HepG2 (cell line): ENCODE measurements at regions not wholly inside any gene's neighbourhood (a gene's known extent, or its start where the extent isn't known, plus 50 kb on each side); places are given as distances from the start of the nearest gene placed in this dataset.

ENCODE experiments used
- ATAC-seq: fragments of 200-7000 bp; cut with Tn5 transposase; 3 replicates; pipeline ENCODE4 v1.9.1; 2020; ENCODE audit warnings: mild to moderate bottlenecking, moderate library complexity
- BruUV-seq: library from RNA; stranded (reverse); fragments of 400-500 nt; replicated peaks from 2 replicates; lab custom pipeline; 2021; lab: Mats Ljungman, UMichigan
- CTCF ChIA-PET: fragments of 300-600 bp; formaldehyde crosslinking; extraction: SDS; loops from one replicate; lab custom pipeline; 2021; ENCODE audit warnings: low total read pairs, inconsistent platforms, low intra/inter-chr PET ratio; lab: Yijun Ruan, JAX
- POLR2A ChIA-PET: fragments of 350-600 bp; sonication (Branson Sonifier 250); formaldehyde crosslinking; loops from one replicate; lab custom pipeline; 2020; ENCODE audit warnings: antibody characterized with exemption, inconsistent platforms; lab: Yijun Ruan, JAX
- DNase-seq: peaks from one replicate; pipeline ENCODE4 v3.0.0-alpha.2; 2015; ENCODE audit warnings: low spot score
- FAIRE-seq: peaks from 3 replicates; lab custom pipeline; 2011; peaks lifted over from hg19 to GRCh38; lab: Jason Lieb, UNC
- H2AFZ ChIP-seq: one replicate; pipeline ENCODE4 v1.6.1; 2011; ENCODE audit warnings: low read length, inconsistent platforms
- H3K27ac ChIP-seq: fragments of 300-600 bp; 3 replicates; pipeline ENCODE4 v1.8.0; 2011; ENCODE audit warnings: mixed run types, mild to moderate bottlenecking, mixed read lengths, low read length, inconsistent platforms; ENCODE audit not compliant: insufficient read depth; ENCODE audit errors: extremely low read length
- H3K27me3 ChIP-seq, 2 experiments: fragments of 200-600 bp in 1 of 2; 2 replicates in 1 of 2; 3 replicates in 1 of 2; pipeline versions ENCODE4 v1.6.0 to v1.8.0; 2011; ENCODE audit warnings: low read length in 2 of 2, mild to moderate bottlenecking in 2 of 2, moderate library complexity in 2 of 2, inconsistent platforms in 1 of 2; ENCODE audit not compliant: insufficient read depth in 2 of 2, control insufficient read depth in 1 of 2
- H3K36me3 ChIP-seq, 2 experiments: fragments of 200-600 bp in 1 of 2; replicated peaks in 1 of 2; 2 replicates in 1 of 2; 3 replicates in 1 of 2; pipeline versions ENCODE4 v1.5.1 to v1.8.0; 2011; ENCODE audit warnings: low read length in 2 of 2, inconsistent platforms in 1 of 2; ENCODE audit not compliant: insufficient read depth in 2 of 2, control insufficient read depth in 1 of 2
- H3K4me1 ChIP-seq: 2 replicates; pipeline ENCODE4 v1.5.1; 2012; ENCODE audit warnings: low read length, inconsistent platforms; ENCODE audit not compliant: insufficient read depth
- H3K4me2 ChIP-seq: 2 replicates; pipeline ENCODE4 v1.6.0; 2011; ENCODE audit warnings: low read depth, low read length, inconsistent platforms
- H3K4me3 ChIP-seq, 3 experiments: fragments of 200-600 bp in 1 of 3; sonication (generic), shearing (Covaris generic) in 1 of 3; replicated peaks in 1 of 3; 2 replicates each; pipeline ENCODE4 v1.5.1; 2011 to 2016; ENCODE audit warnings: low read length in 3 of 3, inconsistent platforms in 2 of 3, low read depth in 2 of 3, mild to moderate bottlenecking in 2 of 3, control low read depth in 1 of 3, mixed read lengths in 1 of 3; ENCODE audit not compliant: insufficient read depth in 1 of 3
- H3K79me2 ChIP-seq: one replicate; pipeline ENCODE4 v1.6.1; 2011; ENCODE audit warnings: low read length, inconsistent platforms; ENCODE audit not compliant: insufficient read depth
- H3K9ac ChIP-seq: 2 replicates; pipeline ENCODE4 v1.6.0; 2011; ENCODE audit warnings: mild to moderate bottlenecking, low read depth, low read length, inconsistent platforms; ENCODE audit not compliant: insufficient read depth
- H3K9me3 ChIP-seq: 2 replicates; pipeline ENCODE4 v1.5.1; 2012; ENCODE audit warnings: mild to moderate bottlenecking, low read length
- H4K20me1 ChIP-seq: 2 replicates; pipeline ENCODE4 v1.6.0; 2011; ENCODE audit warnings: inconsistent platforms, mild to moderate bottlenecking, low read length, moderate library complexity; ENCODE audit not compliant: insufficient read depth
- HNRNPUL1 ChIP-seq: fragments of 200-400 bp; formaldehyde crosslinking; IDR thresholded peaks from 2 replicates; pipeline ENCODE4 v1.6.1; 2017; ENCODE audit warnings: low read depth, mild to moderate bottlenecking, low read length, moderate library complexity
- MAFF ChIP-seq: IDR thresholded peaks from 2 replicates; pipeline ENCODE4 v1.6.1; 2011; ENCODE audit warnings: low read depth, low read length, improper control_type of control experiment
- MAFK ChIP-seq, 2 experiments: IDR thresholded peaks in 1 of 2; conservative IDR thresholded peaks in 1 of 2; 2 replicates each; pipeline ENCODE4 v1.6.1; 2011; ENCODE audit warnings: improper control_type of control experiment in 2 of 2, low read length in 2 of 2
- NCOA5 ChIP-seq: sonication (generic); formaldehyde crosslinking; IDR thresholded peaks from 2 replicates; pipeline ENCODE4 v1.4.0; 2020; ENCODE audit warnings: missing genetic modification reagents
- RBFOX2 ChIP-seq: fragments of 200-400 bp; formaldehyde crosslinking; IDR thresholded peaks from 2 replicates; pipeline ENCODE4 v1.6.1; 2017; ENCODE audit warnings: low read depth, mild to moderate bottlenecking, low read length
- SIX1 ChIP-seq: sonication (generic); formaldehyde crosslinking; IDR thresholded peaks from 2 replicates; pipeline ENCODE4 v1.4.0; 2020; ENCODE audit warnings: missing genetic modification reagents, borderline replicate concordance
- TARDBP ChIP-seq: sonication (generic); formaldehyde crosslinking; IDR thresholded peaks from 2 replicates; pipeline ENCODE4 v1.8.0; 2022; ENCODE audit warnings: mild to moderate bottlenecking, missing genetic modification reagents
- TRIM24 ChIP-seq: sonication (generic); formaldehyde crosslinking; IDR thresholded peaks from 2 replicates; pipeline ENCODE4 v1.8.0; 2022; ENCODE audit warnings: mild to moderate bottlenecking, missing genetic modification reagents
- ZFP36 ChIP-seq: fragments of 150-350 bp; IDR thresholded peaks from 2 replicates; pipeline ENCODE4 v1.6.1; 2018; ENCODE audit warnings: borderline replicate concordance, low read length, low read depth; ENCODE audit not compliant: partially characterized antibody
- ZNF317 ChIP-seq: sonication (generic); formaldehyde crosslinking; IDR thresholded peaks from 2 replicates; pipeline ENCODE4 v1.5.0; 2020; ENCODE audit warnings: mild to moderate bottlenecking, missing genetic modification reagents
- ZNF550 ChIP-seq: sonication (generic); formaldehyde crosslinking; IDR thresholded peaks from 2 replicates; pipeline ENCODE4 v1.4.0; 2020; ENCODE audit warnings: mild to moderate bottlenecking, missing genetic modification reagents, borderline replicate concordance
- ZNF615 ChIP-seq: sonication (generic); formaldehyde crosslinking; IDR thresholded peaks from 2 replicates; pipeline ENCODE4 v1.5.0; 2020; ENCODE audit warnings: mild to moderate bottlenecking, missing genetic modification reagents, borderline replicate concordance
- WGBS: methylation state at CpG from one replicate; pipeline ENCODE4 v1.1.6; 2017; ENCODE audit warnings: low lambda C conversion rate; 5-methylcytosine and 5-hydroxymethylcytosine counted together
- in situ Hi-C: cut with HindIII; loops from 2 replicates; pipeline ENCODE4 v1.10.0; 2017; ENCODE audit warnings: low pct_unique_long_range_greater_than_20kb; ENCODE audit not compliant: extremely low pct_ligation_motif_present
- intact Hi-C: fragments of 100-400 bp; cut with micrococcal nuclease; formaldehyde crosslinking; loops from one replicate; pipeline ENCODE4 v1.10.0; 2022; ENCODE audit not compliant: unreplicated experiment
- TF ChIP-seq, protein P1 (sequence below): sonication (generic); formaldehyde crosslinking; IDR thresholded peaks from 2 replicates; pipeline ENCODE4 v1.8.0; 2022; ENCODE audit warnings: mild to moderate bottlenecking, missing genetic modification reagents
- TF ChIP-seq, protein P2 (sequence below): sonication (generic); formaldehyde crosslinking; IDR thresholded peaks from 2 replicates; pipeline ENCODE4 v1.5.1; 2020; ENCODE audit warnings: missing genetic modification reagents, mild to moderate bottlenecking, borderline replicate concordance

DNA sequence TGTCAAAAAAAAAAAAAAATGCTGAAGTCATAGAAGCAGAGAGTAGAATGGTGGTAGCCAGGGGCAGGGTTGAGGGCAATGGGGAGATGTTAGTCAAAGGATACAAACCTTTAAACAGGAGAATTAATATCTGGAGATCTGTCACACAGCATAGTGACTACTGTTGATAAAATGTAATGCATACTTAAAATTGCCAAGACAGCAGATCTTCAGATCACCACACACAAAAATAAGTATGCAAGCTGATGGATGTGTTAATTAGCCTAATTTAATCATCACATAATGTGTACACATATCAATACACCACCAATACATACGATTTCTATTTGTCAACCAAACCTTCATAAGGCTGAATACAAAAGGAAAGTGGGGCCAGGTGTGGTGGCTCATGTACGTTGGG, 83.5 kb upstream of the PHACTR3 start:
- no peaks in the 10 kb centered on the region for H3K4me1 ChIP-seq
- H3K4me3 ChIP-seq: no peak overlapping the region
- H4K20me1 ChIP-seq: peaks cover 1% of the 10 kb centered on the region; the same call in 1 of the 2 replicates
- no peaks in the 10 kb centered on the region for H3K36me3 ChIP-seq
- peaks cover 0 to 9% of the 10 kb centered on the region in 2 experiments; a peak in 1 of 5 replicates for H3K27me3 ChIP-seq
- POLR2A ChIA-PET: no interaction called here
- no peaks in the 10 kb centered on the region for H3K79me2 ChIP-seq
- ATAC-seq (no peak), FAIRE-seq (no peak), DNase-seq (no peak)
- 4% methylated on average over 2 of the region's 2 CpGs for WGBS
- H3K9ac ChIP-seq: no peak overlapping the region
- CTCF ChIA-PET: no interaction called here
- intact Hi-C loops (no loop called here), in situ Hi-C loops (no loop called here)
- no TSS peak for BruUV-seq
- no peak overlapping the region for H3K4me2 ChIP-seq
- TF ChIP-seq, protein P1, sequence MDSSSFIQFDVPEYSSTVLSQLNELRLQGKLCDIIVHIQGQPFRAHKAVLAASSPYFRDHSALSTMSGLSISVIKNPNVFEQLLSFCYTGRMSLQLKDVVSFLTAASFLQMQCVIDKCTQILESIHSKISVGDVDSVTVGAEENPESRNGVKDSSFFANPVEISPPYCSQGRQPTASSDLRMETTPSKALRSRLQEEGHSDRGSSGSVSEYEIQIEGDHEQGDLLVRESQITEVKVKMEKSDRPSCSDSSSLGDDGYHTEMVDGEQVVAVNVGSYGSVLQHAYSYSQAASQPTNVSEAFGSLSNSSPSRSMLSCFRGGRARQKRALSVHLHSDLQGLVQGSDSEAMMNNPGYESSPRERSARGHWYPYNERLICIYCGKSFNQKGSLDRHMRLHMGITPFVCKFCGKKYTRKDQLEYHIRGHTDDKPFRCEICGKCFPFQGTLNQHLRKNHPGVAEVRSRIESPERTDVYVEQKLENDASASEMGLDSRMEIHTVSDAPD (CRISPR knock-in tag): no peak
- TF ChIP-seq MAFF (peak; percentile 55), ZFP36 (no peak), MAFK (conservative IDR thresholded peaks at IDR 0.05 in 1 of 2, IDR thresholded peaks at IDR 0.05 in 1 of 2; ENCODE audit: low read length in 2 of 2) (peak; percentile 68 to 75)
- H3K27ac ChIP-seq: no peak overlapping the region
- no peak overlapping the region for H2AFZ ChIP-seq
- no peaks in the 10 kb centered on the region for H3K9me3 ChIP-seq

DNA sequence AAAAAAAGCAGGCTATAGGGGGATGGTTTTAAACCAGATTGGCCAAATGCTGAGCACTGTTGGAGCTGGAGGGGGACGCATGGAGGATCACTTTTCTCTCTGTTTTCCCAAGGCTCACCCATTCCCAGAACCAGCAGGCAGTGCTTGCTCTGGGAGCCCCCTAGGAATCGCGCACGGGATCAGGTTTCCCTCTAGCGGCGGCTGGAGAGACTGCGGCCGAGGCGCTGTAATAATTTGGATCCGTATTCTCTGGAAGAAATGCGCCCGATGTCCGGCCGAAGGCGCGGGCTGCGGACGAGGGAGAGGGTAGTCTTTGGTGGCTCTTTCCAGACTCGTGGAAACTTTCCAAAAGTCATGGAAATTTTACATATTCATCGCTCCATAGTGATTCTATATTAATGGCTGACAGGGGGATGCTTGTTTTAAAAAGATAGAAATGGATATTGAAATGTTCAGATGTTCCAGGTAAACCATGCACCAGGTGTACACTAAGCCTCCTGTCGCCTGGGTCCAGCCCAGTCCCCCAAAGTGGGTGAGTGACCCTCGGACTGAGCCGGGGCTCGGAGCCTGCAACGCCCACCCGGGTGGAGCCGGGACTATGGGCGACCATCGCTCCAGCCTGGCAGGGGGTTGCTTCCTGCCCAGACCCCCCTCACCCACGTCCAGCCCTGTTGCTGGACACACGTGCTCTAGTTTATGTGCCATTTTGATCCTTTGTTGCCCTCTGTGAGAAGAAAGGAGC, 78.7 kb upstream of the PHACTR3 start:
- H2AFZ ChIP-seq: no peak overlapping the region
- no peaks in the 10 kb centered on the region for H3K4me1 ChIP-seq
- BruUV-seq: no TSS peak
- H3K9ac ChIP-seq: no peak overlapping the region
- no peaks in the 10 kb centered on the region for H3K9me3 ChIP-seq
- peak; percentile 59 for DNase-seq
- peaks cover 0 to 22% of the 10 kb centered on the region in 2 experiments; a peak in 1 of 5 replicates for H3K27me3 ChIP-seq
- in situ Hi-C loops: no loop called here
- H3K36me3 ChIP-seq: no peaks in the 10 kb centered on the region
- WGBS: 7% methylated on average over 29 of the region's 31 CpGs
- no peak overlapping the region for H3K4me2 ChIP-seq
- ChIA-PET CTCF (interaction anchor here (3.9 kb wide), 1 partner anchor 10 kb away, joined by 43 read pairs; no protein-coding TSS in a partner anchor), POLR2A (no interaction called here)
- peak; percentile 97 for ATAC-seq
- peaks cover 7% of the 10 kb centered on the region; the same call in 1 of the 2 replicates for H4K20me1 ChIP-seq
- no peak for FAIRE-seq
- intact Hi-C loops: loop anchor here (1.0 kb wide), 1 partner anchor 10 kb away; no protein-coding TSS in a partner anchor
- no peak overlapping the region for H3K27ac ChIP-seq
- H3K4me3 ChIP-seq: no peak overlapping the region
- no peaks in the 10 kb centered on the region for H3K79me2 ChIP-seq
- no peak for TF ChIP-seq ZNF615 (CRISPR knock-in tag)
- no peak for TF ChIP-seq RBFOX2
- TF ChIP-seq HNRNPUL1: no peak
- TF ChIP-seq TARDBP: no peak
- no peak for TF ChIP-seq ZNF317 (CRISPR knock-in tag)
- TF ChIP-seq, protein P2, sequence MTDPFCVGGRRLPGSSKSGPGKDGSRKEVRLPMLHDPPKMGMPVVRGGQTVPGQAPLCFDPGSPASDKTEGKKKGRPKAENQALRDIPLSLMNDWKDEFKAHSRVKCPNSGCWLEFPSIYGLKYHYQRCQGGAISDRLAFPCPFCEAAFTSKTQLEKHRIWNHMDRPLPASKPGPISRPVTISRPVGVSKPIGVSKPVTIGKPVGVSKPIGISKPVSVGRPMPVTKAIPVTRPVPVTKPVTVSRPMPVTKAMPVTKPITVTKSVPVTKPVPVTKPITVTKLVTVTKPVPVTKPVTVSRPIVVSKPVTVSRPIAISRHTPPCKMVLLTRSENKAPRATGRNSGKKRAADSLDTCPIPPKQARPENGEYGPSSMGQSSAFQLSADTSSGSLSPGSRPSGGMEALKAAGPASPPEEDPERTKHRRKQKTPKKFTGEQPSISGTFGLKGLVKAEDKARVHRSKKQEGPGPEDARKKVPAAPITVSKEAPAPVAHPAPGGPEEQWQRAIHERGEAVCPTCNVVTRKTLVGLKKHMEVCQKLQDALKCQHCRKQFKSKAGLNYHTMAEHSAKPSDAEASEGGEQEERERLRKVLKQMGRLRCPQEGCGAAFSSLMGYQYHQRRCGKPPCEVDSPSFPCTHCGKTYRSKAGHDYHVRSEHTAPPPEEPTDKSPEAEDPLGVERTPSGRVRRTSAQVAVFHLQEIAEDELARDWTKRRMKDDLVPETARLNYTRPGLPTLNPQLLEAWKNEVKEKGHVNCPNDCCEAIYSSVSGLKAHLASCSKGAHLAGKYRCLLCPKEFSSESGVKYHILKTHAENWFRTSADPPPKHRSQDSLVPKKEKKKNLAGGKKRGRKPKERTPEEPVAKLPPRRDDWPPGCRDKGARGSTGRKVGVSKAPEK: no peak
- no peak for TF ChIP-seq ZNF550 (CRISPR knock-in tag)
- no peak for TF ChIP-seq MAFF
- 0 out of 2 replicates have a peak, but pooled peaks have one; percentile 37 for TF ChIP-seq SIX1 (CRISPR knock-in tag)
- TF ChIP-seq NCOA5 (CRISPR knock-in tag): no peak
- TF ChIP-seq TRIM24 (CRISPR knock-in tag): no peak
